ENCODE measurements at regions not wholly inside any gene's neighbourhood (a gene's known extent, or its start where the extent isn't known, plus 50 kb on each side); places are given as distances from the start of the nearest gene placed in this dataset.

DNA sequence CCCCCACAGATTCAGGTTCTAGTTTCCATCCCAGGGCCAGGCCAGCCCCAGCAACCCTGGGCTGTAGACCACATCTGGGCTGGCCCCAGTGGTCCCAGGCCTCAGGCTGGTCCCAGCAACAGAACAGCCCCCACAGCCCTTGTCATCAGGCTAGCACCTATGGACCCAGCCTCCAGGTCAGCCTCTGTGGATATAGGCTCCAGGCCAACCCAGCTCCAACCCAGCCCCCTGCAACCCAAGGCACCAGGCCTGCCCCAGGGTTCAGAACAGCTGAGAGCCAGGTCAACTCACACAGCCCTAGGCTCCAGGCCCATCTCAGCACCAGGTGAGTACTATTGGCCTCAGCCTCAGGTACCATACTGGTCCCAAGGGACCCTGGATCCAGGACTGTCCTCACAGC is 155.3 kb downstream of the PWWP3B start:
- TF ChIP-seq, protein P1, sequence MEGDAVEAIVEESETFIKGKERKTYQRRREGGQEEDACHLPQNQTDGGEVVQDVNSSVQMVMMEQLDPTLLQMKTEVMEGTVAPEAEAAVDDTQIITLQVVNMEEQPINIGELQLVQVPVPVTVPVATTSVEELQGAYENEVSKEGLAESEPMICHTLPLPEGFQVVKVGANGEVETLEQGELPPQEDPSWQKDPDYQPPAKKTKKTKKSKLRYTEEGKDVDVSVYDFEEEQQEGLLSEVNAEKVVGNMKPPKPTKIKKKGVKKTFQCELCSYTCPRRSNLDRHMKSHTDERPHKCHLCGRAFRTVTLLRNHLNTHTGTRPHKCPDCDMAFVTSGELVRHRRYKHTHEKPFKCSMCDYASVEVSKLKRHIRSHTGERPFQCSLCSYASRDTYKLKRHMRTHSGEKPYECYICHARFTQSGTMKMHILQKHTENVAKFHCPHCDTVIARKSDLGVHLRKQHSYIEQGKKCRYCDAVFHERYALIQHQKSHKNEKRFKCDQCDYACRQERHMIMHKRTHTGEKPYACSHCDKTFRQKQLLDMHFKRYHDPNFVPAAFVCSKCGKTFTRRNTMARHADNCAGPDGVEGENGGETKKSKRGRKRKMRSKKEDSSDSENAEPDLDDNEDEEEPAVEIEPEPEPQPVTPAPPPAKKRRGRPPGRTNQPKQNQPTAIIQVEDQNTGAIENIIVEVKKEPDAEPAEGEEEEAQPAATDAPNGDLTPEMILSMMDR (optimal IDR thresholded peaks at IDR 0.05 in 1 of 3, IDR thresholded peaks at IDR 0.05 in 1 of 3, conservative IDR thresholded peaks at IDR 0.05 in 1 of 3; ENCODE audit: extremely low read depth in 1 of 3, insufficient read depth in 2 of 3, low read length in 3 of 3) = no peak
- no peak for TF ChIP-seq EZH2 (IDR thresholded peaks at IDR 0.05; ENCODE audit: low read length)
